ENCODE measurements at regions not wholly inside any gene's neighbourhood (a gene's known extent, or its start where the extent isn't known, plus 50 kb on each side); places are given as distances from the start of the nearest gene placed in this dataset.

- TF ChIP-seq EZH2 (IDR thresholded peaks at IDR 0.05) (no peak), CTCF (IDR thresholded peaks at IDR 0.05) (no peak), EZH2phosphoT487 (IDR thresholded peaks at IDR 0.05) (no peak)
Measured at GRCh38 chr10:35274498-35275060, 61.7 kb upstream of the CCNY start.

Data from neural progenitor cell (in vitro differentiated cells).